ENCODE measurements at regions not wholly inside any gene's neighbourhood (a gene's known extent, or its start where the extent isn't known, plus 50 kb on each side); places are given as distances from the start of the nearest gene placed in this dataset.
"Not testable (repeated sequence)": the region's sequence is repeated elsewhere in the genome, so short reads cannot be mapped to it uniquely, and the experiment has no call there.

DNA sequence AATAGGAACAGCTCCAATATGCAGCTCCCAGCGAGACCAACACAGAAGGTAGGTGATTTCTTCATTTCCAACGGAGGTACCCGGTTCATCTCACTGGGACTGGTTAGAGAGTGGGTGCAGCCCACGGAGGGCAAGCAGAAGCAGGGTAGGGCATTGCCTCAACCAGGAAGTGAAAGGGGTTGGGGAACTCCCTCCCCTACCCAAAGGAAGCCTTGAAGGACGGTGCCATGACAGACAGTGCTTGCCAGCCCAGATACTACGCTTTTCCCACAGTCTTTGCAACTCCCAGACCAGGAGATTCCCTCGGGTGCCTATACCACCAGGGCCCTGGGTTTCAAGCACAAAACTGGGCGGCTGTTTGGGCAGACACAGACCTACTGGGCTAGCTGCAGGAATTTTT, 576.9 kb upstream of the NECTIN3 start:
- no peak for DNase-seq

DNA sequence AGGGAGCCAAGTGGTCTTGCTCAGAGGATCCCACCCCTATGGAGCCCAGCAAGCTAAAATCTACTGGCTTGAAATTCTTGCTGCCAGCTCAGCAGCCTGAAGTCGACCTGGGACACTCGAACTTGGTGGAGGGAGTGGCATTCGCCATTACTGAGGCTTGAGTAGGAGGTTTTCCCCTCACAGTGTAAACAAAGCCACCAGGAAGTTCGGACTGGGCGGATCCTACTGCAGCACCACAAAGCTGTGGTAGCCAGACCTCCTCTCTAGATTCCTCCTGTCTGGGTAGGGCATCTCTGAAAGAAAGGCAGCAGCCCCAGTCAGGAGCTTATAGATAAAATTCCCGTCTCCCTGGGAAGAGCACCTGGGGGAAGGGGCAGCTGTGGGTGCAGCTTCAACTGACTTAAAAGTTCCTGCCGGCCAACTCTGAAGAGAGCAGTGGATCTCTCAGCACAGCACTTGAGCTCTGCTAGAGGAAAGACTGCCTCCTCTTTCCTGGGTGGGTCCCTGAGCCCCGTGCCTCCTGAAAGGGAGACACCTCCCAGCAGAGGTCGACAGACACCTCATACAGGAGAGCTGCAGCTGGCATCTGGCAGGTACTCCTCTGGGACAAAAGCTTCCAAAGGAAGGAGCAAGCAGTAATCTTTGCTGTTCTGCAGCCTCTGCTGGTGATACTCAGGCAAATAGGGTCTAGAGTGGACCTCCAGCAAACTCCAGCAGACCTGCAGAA, 576.3 kb upstream of the NECTIN3 start:
- DNase-seq, result no peak

DNA sequence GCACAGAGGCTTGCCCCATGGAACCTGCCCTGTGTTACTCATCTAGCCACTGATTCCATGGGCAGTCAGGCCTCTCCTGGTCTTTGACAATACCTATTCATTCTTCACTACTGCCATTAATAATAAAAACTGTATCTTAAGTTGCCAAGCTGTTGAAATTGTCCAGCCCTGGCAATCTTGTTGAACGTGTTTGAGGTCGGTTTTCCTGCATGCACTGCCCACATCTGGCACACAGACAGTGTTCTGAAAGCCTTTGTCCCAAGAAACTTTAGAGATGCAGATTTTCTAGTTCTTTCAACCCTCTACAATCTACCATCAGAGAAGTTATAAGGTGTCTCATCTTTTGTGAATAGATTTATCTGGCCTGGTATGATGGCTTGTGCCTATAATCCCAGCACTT, 567.2 kb upstream of the NECTIN3 start:
- DNase-seq, result no peak

DNA sequence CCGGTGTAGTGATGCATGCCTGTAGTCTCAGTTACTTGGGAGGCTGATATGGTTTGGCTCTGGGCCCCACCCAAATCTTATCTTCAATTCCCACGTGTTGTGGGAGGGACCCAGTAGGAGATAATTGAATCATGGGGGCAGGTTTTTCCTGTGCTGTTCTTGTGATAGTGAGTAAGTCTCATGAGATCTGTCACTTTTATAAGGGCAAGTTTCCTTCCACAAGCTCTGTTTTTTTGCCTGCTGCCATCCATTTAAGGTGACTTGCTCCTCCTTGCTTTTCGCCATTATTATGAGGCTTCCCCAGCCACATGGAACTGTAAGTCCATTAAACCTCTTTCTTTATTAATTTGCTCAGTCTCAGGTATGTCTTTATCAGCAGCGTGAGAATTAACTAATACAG, 566.7 kb upstream of the NECTIN3 start:
- DNase-seq, result no peak

DNA sequence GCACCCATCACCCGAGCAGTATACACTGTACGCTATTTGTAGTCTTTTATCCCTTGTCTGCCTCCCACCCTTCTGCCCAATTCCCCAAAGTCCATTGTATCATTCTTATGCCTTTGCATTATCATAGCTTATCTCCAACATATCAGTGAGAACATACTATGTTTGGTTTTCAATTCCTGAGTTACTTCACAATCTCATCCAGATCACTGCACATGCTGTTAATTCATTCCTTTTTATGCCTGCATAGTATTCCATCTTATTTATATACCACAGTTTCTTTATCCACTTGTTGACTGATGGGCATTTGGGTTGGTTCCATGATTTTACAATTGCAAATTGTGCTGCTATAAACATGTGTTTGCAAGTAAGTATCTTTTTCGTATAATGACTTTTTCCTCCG, 564.7 kb upstream of the NECTIN3 start:
- no peak for DNase-seq

DNA sequence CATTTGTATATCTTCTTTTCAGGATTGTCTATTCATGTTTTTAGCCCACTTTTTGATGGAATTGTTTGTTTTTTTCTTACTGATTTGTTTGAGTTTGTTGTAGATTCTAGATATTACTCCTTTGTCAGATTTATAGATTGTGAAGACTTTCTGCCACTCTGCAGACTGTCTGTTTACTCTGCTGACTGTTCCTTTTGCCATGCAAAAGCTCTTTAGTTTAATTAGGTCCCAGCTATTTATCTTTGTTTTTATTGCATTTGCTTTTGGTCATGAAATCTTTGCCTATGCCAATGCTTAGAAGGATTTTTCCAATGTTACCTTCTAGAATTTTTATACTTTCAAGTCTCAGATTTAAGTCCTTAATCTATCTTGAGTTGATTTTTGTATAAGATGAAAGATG, 564.0 kb upstream of the NECTIN3 start:
- DNase-seq, result not testable (repeated sequence)

DNA sequence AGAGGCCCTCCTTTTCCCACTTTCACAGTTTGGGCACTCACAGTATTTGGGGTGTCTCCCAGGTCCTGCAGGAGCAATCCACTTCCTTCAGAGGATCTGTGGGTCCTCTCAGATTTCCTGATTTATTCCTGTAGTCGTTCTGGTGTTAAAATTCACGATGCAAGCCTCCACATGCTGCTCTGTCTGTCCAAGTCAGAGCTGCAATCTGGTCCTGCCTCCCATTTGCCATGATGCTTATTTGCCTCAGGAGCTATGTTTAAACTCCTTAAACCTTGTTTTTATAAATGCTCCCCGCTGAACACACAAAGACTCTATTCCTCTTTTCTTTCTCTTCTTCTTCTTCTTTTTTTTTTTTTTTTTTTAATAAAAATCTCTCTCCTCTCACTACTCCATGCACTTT, 558.7 kb upstream of the NECTIN3 start:
- DNase-seq, result no peak

DNA sequence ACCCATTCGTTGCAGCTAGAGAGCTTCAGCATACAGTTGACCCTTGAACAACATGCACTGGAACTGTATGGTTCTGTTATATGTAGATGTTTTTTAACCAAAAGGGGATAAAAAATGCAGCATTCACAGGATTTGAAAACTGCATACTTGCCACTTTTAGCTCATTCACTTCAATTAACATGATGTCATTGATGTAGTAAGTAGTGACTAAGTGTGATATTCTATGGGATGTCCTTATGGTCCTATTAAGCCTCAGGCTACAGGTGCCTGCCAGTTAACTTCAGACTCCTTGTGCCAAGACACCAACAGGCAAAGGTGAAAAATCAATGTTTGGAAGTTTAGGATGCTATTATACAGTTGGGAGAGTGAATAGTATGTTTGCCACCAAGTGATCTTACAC, 553.6 kb upstream of the NECTIN3 start:
- DNase-seq, result no peak

DNA sequence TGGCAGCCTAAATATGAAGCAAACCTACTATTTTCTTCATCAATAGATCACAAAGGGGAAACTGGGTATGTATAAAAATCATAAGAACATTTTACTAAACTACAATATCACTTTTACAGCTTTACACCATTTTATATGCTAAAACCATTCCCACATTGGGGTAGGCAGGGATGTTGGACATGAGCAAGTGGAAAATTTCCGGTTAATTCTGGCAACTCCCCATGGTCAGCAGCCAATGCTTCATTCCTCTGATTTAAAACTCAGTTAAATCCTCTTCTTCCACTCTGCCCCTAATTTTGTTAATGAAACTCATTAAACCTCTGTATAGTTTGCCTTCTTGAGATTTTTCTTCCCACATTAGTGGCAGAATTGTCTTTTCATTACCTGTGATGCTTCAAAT, 552.5 kb upstream of the NECTIN3 start:
- no peak for DNase-seq

DNA sequence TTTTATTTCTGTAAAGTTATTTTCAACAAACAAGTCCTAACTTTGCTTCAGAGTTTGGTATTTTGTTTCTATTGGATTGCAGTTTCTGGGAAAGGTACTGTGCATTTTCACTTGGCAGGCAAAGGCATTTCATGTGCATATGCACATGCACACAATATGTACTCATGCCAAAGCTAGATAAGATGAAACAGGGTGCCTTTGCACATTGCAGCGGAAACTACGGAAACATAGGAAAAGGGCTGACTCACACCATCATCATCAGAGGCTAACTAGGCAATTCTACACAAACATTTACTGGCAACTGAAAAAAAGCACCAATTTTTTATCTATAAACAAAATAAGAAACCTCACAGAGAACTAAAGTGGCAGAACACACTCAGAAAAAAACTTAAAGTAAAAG, 550.6 kb upstream of the NECTIN3 start:
- no peak for DNase-seq

DNA sequence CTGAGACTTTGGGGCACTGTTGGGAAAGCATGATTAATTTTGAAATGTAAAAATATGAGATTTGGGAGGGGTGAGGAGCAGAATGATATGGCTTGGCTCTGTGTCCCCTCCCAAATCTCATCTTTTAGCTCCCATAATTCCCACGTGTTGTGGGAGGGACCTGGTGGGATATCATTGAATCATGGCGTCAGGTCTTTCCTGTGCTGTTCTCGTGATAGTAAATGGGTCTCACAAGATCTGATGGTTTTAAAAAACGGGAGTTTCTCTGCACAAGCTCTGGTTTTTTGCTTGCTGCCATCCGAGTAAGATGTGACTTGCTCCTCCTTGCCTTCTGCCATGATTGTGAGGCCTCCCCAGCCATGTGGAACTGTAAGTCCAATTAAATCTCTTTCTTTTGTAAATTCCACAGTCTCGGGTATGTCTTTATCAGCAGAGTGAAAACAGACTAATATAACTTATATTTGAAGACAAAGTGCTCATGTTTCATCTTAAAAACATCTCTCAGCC, 546.0 kb upstream of the NECTIN3 start:
- not testable (repeated sequence) for DNase-seq

DNA sequence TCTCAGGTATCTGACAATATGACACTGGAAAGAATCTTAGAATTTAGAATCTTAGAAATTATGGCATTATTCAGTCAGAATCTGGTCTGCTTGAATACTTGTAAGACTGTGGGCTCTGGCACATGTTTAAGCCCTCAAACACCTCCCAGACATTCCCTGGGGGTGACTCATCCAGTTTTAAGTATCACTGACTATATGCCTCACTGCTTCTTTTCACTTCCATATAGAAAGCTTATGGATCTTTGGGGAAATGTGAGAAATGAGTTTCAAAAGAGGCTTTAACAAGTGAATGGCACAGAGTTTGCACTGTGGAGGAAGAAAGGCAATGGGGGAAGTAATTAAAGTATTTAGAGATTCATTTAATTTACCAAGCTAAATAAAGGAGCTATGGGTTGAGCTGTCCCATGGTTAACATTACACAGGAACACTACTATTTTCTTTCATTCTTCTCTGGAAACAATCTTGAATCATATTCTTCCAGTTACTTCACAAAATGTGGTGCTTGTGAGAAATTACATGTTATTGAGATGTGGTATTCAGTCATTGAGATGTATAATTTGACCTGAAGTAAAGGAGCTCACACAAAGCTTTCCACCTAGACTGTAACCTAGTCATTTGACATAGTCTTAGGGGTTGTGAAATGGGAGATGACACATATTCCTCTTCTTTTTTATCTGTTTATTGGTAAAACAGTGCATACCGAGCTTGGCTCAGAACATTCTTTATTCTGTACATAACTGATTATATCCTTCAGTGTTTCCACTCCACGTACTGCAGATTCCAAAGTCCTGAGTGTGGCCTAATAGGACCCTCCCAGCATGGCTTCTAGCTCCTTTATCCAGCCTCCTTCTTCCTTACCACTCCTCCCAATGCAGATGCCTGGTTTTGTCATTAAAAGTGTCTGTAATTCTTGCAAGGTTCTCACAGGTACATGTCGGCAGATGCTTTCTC, 544.6 kb upstream of the NECTIN3 start:
- DNase-seq, result no peak

DNA sequence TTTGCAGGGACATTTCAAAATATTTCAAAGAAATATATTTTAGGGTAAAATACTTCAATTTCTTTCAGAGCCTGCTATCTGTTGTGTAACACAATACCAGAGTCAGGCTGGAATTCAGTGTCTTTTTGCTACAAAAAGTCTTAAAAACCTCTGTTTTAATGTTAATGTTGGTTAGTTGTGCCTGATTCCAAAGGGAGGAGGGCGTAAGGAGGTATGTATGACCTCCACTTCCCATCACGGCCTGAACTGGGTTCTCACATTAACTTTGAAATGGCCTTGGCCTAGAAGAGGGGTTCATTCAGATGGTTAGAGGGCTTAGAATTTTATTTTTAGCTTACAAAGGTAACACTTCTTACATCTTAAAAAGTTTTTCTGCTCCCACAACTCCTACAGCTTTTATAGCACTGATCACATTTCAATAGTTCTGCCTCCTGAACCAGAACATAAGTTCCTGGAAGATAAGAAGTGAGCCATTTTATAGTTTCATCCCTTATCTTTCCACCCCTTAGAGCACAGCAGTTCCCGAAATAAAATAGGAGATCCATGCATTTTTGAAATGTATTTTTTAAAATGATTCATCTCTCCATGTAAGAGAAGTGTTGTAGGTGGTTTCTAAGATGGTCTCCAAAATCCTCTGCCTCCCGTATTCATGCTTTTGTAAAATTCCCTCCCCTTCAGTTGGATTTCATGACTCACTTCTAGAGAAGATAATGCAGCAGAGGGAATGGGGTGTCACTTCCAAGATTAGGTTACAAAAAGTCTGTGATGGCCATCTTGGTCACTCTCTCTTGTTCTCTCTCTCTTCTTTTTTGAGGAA, 543.1 kb upstream of the NECTIN3 start:
- DNase-seq, result no peak

DNA sequence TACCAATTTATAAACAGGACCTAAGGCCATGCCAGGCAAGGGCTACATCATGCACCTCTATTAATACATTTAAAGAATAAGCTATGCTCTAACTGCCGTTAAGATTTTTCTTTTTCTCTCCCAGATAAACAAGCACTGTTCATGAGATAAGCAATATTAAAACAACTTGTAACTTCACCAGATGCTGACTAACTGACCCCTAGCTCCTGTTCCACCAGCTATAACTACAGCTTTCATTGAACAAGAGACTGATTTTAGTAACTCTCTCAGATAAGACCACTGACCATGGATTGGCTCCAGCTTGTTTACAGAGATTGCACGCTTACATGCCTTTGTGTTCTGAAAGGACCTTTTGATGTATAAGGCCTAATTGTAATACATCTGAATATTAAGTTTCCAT, 540.7 kb upstream of the NECTIN3 start:
- no peak for DNase-seq

DNA sequence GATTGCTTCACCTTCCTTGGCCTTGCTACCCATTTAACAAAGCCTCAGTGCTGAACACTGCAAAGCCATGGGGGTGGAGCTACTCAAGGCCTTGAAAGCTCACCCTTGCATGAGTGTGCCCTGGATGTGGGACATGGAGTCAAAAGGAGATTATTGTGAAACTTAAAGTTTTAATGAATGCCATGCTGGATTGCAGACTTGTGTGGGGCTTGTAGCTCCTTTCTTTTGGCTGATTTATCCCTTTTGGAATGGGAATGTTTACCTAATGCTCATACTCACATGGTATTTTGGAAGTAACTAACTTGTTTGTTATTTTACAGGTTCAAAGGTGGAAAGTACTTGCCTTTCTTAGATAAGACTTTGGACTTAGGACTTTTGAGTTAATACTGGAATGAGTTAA, 538.5 kb upstream of the NECTIN3 start:
- DNase-seq, result no peak

DNA sequence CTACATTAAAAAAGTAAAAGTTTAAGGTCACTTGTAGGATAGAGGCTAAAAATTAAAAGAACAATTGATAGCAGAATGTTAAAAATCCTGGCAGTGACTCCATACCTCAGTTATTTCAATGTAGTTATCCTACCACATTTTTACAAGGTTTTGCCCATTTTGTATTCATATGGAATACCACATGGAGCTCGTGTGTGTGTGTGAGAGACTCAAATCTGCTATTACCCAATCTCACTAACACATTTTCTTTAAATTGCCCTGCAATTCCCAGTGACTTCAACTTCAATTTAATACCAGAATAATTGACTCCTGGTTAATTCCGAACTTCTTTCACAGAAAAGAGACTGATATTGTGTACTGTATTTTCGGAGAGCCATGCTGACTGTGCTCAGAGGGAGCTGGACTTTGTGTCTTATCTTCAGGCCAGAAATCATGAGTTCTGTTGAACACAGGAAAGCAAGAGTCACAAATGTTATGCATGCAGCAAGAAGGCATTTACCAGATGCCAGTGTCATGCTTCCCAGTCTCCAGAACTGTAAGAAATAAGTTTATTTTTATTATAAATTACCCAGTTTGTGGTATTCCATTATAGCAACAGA, 529.0 kb upstream of the NECTIN3 start:
- DNase-seq, result no peak

DNA sequence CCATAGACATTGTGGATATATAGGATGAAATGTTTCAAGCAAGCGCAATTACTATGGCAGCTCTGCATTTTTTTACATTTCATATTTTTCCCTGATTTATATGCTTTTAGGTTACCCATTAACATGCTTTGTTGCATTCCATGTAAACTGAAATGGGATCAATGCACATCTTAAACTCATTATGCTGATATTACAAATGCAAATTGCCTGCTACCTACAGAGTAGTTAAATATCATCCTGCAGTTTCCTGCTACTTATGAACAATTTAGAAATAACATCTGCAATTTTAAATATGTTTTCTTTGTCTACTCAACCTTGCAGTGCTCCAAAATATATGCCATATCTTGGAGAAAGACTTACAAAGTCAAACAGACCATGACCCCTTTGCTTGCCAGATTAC, 526.9 kb upstream of the NECTIN3 start:
- DNase-seq, result no peak

DNA sequence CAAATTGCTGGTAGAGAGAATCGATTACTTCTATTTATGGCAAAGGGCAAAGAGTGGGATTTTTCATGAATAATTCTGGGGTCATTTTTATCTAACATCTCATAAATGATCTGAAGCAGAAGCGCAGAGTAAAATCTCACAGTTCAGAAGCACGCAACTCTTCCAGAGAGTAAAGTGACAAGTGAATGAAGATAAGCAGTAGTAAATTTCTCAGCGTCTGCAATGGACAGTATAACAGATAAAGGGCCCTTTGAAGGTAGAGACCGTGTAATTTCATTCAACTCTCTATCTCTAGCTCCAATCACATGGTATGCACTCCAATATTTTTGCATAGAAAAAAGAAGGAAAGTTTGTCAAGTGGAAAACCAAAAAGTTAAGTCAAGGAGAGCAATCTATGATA, 521.1 kb upstream of the NECTIN3 start:
- no peak for DNase-seq

DNA sequence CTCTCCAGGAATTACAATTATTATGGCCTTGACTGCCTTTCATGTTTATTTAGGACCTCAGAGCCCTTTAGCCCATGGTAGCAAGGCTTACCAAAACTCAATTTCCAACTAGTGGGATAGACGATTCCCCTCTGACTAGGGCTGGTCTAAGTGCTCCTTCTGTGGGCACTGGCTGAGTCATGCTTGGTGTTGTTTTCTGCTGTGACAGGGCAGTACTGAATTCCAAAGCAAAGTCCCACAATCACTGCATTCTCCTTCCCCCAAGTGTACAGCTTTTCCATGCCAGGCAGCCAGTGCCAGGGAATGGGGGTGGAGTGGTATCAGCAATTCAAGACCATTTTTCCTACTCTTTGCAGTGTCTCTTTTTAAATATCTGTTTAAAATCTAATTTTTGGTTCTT, 509.0 kb upstream of the NECTIN3 start:
- DNase-seq, result no peak

DNA sequence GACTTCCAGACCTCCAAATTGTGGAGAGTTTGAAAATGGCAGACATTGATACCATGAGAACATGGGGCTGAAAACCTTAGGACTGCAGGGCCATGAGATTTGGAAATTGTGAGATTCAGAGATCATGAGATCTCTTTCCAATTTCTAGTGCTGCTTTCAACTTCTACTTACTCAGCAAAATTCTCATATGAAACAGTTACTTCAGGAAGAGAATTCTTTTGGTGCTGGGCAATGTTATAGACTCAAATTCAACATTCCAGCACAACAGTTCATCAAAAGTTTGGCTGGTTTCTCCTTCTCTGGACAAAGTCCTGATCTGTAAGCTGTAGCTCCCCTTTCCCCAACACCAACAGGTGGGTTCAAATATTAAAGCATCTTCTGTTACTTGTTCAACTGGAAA, 506.9 kb upstream of the NECTIN3 start:
- DNase-seq, result no peak

DNA sequence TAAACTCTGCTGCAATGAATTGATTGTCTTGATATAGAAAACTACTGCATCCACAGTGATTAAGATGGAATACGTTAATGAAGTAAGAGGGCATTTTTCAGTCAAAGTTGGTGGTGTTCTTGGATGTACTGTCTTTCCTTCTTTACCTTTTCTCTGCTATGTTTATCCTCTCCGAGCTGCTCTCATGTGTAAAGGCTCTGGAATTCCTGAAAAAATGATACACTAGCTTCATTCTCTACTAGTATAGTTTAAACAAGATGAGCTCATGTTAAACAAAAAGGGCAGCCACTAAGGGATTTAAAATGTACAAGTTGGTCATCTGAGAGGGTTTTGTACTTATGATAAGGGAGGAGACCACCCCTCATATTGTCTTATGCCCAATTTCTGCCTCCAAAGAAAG, 504.6 kb upstream of the NECTIN3 start:
- no peak for DNase-seq

DNA sequence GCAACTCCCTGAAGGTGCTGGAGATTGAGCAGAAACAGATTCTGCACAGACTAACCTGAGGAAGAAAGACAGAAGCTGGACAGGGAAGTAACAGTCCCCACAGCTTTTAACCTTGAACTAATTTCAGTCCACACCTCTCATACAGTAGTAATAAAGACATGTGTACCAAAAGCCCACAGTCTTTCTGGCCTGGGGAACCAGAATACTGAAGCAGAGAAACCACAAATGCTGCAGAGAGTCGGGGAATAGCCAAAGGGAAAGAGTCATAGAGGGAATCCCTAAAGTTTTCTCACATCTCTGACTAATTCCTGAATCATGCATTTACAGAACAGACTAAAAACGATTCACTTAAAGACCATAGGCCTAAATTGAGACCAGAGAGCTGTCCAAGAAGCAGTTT, 503.4 kb upstream of the NECTIN3 start:
- no peak for DNase-seq

DNA sequence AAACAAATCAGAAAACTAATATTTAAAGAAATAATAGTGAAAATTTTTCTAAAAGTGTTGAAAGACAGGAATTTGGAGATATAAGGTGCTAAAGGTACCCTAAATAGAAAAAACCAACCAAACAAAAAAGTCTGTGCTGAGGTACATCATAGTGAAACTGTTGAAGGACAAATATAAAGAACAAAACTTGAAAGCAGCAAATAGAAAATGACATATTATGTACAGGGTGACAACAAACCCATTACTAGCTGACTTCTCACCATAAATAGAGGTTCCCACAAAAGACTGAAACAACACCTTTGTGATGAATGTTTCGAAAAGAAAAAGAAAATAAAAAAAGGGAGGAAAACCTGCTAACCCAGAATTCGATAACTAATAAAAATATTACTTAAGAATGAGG, 502.5 kb upstream of the NECTIN3 start:
- DNase-seq, result no peak
